HG03558 (cell line): ENCODE measurements at regions not wholly inside any gene's neighbourhood (a gene's known extent, or its start where the extent isn't known, plus 50 kb on each side); places are given as distances from the start of the nearest gene placed in this dataset.

Source experiments
- ATAC-seq: cut with Tn5 transposase; IDR thresholded peaks from one replicate; pipeline ENCODE4 v1.9.1; 2021; ENCODE audit warnings: moderate number of reproducible peaks; ENCODE audit not compliant: unreplicated experiment; ENCODE audit errors: extremely low read depth

DNA sequence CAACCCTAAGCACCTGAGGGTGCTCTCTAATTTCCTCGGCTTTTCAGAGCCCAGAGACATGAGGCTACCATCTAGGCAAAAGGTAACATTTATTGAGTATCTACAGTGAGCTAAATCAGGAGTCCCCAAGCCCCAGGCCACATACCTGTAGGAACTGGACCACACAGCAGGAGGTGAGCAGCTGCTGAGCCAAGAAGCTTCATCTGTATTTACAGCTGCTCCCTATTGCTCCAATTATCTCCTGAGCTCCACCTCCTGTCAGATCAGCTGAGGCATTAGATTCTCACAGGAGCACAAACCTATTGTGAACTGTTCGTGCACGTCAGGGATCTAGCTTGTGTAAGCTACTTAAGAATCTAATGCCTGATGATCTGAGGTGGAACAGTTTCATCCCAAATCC, 70.2 kb downstream of the RND3 start:
- ATAC-seq = no peak

DNA sequence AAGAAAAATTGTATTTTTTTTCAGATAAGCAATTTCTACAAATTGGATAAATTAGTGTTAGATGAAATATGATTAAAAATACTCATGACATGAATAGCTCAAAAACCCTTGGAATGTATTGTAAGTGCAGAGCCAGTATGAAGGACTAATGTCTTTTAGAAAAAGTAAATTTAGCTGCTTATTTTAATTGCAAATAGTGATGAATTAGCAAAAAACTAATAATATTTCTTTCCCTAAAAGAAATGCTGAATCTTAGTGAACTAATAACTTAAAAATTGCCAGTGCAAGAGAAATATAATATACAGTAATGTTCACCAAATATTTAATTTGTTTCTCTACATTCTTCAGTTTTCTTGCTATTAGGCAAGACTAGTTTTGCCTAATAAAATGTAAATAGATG, 72.4 kb downstream of the RND3 start:
- no peak for ATAC-seq

GRCh38 chr2:150413910-150414309, 73.6 kb downstream of the RND3 start:
- no peak for ATAC-seq

DNA sequence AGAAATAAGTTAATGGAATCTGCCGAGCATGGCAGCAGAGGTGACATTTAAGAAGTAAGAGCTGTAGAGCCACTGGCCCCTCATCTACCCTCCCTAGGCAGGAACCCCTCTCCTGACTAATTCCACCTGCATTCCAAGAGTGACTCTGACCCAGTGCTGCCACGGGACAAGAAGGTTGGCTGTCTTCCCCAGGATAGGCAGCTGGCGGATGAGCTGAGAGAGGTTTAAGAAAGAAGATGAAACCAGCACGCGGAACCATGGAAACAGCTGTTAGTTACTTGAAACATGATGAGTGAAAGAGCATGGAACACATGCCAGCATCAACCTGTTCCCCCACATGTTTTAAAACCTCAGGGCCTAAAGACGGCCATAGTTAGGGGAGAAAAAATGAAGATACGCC, 74.1 kb downstream of the RND3 start:
- no peak for ATAC-seq

GRCh38 chr2:150410809-150411208, 76.7 kb downstream of the RND3 start:
- ATAC-seq = no peak

- no peak for ATAC-seq
These were observed 78.3 kb downstream of the RND3 start for GRCh38 chr2:150409196-150409595.

DNA sequence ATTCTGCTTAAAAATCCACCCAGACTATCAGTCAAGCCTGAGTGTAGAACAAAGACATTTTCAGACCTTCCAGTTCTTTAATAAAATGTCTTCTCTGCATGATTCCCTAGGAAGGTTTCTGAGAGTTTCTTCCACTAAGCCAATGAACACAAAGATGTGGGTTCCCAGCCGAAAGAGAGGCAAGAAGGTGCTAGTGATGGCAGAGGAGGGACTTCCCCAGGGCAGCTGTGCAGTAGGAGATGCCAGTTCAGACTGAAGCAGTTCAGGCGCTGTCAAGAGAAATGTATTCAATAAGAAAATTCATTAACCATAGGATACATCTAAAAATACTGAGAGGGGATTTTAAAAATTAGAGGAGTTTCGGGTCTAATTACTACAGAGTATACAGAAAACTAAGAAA, 83.3 kb downstream of the RND3 start:
- no peak for ATAC-seq

- peak; percentile 95 for ATAC-seq
These were observed 84.0 kb downstream of the RND3 start for GRCh38 chr2:150403457-150403856.

DNA sequence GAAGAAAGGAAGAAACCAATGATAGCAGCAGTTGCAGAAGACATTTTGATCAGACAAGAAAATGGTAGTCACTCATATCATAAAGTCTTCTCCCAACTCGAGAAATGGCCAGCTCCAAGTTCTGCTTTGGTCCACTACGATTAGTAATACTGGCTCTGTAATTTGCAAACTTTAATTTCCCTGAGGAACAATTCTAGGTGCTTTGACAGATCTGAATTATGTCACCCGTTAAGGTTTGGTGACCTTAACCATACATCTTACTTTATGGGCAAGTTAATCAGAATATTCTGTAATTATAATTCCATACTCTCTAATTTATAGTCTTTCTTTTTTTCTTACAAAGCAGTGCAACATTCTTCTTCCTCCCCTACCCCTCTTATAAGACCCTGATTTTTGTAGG, 84.5 kb downstream of the RND3 start:
- ATAC-seq = no peak

DNA sequence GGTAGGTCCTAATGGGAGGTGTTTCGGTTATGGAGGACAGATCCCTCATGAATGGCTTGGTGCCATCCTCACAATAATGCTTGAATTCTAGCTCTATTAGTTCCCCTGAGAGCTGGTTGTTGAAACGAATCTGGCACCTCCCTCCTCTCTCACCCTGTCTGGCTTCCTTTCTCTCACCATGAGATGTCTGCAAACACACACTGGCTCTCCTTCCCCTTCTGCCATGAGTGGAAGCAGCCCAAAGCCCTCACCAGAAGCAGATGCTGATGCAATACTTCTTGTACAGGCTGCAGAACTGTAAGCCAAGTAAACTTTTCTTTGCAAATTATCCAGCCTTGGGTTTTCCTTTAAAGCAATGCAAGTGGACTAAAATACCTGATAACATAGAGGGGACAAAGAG, 86.6 kb downstream of the RND3 start:
- no peak for ATAC-seq

- no peak for ATAC-seq
These were observed 94.9 kb downstream of the RND3 start for GRCh38 chr2:150392614-150393013.

GRCh38 chr2:150391779-150392178, 95.7 kb downstream of the RND3 start:
- no peak for ATAC-seq

DNA sequence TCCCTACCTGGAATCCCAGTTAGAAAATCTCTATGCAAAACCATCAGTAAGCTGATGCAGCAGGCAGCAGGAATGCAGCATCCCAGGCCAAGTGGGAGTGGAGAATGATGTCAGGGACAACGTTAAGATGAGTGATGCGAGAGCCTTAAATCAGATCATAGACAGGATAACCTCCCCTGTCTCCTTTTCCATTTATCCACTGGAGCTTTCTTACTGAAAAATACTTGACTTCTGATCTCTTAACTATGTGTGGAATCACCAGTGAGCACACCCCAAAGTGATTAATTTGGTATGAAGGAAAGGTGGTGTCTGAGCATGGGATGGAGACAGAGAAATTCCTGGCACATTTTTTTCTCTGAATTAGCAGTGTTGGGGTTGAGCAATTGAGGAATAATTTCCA, 98.0 kb downstream of the RND3 start:
- ATAC-seq = no peak

DNA sequence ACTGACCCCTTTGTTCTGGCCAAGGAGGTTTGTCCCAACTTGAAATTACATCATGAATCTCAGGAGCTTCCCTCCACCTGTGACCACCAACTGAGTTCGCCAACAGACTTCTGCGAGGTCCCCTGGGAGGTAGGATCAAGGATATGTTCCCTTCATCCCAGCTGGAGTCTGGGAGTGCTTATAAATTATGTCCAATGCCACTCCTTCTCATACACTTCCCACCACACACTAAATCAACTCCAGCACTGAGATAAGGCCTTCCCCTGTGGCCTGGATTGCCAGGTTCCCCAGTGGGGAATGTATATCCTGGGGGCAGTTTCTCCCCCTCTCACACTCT, 99.2 kb downstream of the RND3 start:
- no peak for ATAC-seq

- no peak for ATAC-seq
These were observed 99.7 kb downstream of the RND3 start for GRCh38 chr2:150387586-150388288.

GRCh38 chr2:150385211-150385610, 102.3 kb downstream of the RND3 start:
- no peak for ATAC-seq

DNA sequence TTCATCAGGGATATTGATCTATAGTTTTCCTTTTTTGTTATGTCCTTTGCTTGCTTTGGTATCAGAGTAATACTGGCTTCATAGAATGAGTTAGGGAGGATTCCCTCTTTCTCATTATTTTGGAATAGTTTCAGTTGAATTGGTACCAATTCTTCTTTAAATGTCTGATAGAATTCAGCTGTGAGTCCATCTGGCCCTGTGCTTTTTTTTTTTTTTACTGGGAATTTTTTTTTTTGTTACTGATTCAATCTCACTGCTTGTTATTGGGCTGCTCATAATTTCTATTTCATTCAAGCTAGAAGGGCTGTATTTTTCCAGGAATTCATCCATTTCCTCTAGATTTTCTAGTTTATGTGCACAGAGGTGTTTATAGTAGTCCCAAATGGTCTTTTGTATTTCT, 103.9 kb downstream of the RND3 start:
- ATAC-seq = no peak

DNA sequence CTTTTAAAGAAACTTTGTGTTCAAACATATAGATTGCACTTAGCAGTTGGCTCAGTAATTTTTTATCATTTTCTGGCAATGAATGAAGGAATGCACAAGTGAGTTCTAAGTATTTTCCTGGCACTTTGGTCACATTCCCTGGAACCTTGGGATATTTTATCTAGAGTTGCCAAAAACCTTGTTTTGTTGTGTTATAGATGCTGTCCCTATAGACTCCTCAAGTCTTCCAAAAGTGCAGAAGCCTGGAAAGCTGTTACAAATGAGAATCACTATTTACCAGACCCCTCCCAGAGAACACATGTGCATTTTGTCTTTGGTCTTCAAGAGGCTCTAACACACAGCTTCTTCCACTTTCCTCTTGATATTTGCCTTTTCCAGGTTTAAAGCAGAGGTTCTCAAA, 108.3 kb downstream of the RND3 start:
- no peak for ATAC-seq

- ATAC-seq = no peak
These were observed 108.8 kb downstream of the RND3 start for GRCh38 chr2:150378686-150379085.

DNA sequence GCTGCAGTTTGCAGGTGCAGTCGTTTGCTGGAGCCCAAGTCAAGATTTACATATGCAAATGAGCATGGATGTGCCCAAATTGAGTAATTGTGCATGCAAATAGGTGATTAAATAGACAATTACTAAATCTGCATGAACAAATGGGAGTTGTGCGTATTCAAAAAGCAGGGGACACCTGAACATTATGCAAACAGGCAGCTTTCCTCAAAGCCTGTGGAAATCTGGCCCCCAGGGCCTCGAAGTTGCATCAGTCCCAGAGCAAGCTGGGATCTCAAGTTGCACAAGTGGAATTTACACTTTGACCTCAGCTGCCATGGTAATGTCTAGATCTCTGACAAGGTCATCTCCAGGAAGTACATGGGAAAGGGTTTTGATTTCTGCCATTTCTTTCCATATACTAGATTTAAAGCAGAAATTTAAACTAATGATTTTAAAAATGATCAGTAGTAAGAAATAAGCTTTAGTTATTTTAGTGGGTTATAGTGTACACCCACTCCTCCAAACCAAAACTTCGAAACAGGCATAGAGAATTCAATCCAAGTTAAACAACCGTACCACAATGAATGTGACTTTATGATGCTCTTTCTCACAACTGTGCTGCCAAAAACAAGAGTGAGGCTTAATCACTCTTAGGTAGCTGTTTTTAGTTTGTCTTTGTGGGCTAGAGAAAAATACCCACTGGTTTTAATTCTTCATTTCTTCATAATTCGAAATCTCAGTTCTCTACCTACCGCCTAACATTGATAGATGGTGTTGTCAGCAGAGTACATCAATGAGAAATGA, 110.7 kb downstream of the RND3 start:
- ATAC-seq = no peak

DNA sequence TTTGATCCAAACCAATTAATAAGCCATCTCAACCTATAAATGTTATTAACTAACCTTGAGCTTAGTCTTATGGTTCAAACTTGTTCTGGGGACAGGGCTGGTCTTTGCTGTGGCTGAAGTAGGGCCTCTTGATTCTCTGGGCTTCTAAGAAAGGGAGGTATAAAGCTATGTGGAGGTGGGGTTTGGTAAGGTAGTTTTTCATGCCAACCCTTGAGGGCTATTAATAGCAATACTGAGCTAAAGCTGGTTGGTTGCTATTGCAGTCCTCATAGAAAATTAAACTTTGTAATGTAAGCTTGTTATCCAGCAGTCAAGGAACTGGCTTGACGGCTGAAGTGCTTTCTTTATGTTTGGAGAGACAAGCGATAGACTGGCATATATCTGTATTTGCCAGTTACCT, 112.1 kb downstream of the RND3 start:
- no peak for ATAC-seq

GRCh38 chr2:150374492-150374891, 113.0 kb downstream of the RND3 start:
- no peak for ATAC-seq
